Fibroblast of lung (primary cell): ENCODE measurements at regions not wholly inside any gene's neighbourhood (a gene's known extent, or its start where the extent isn't known, plus 50 kb on each side); places are given as distances from the start of the nearest gene placed in this dataset.

Source experiments
- DNase-seq, 2 donors: peaks; one replicate each; pipeline versions ENCODE4 v3.0.0 to v3.0.0-alpha.2; 2010; ENCODE audit warnings: low read depth in 2 of 2
- H2AFZ ChIP-seq: 2 replicates; pipeline ENCODE4 v1.5.1; 2012; ENCODE audit warnings: low read length, control low read depth, inconsistent platforms
- H3K27ac ChIP-seq: 2 replicates; pipeline ENCODE4 v1.5.1; 2011; ENCODE audit warnings: low read length, control low read depth; ENCODE audit not compliant: insufficient read depth
- H3K27me3 ChIP-seq: 2 replicates; pipeline ENCODE4 v1.5.1; 2011; ENCODE audit warnings: mild to moderate bottlenecking, low read length; ENCODE audit not compliant: control insufficient read depth, insufficient read depth
- H3K36me3 ChIP-seq: 2 replicates; pipeline ENCODE4 v1.5.1; 2011; ENCODE audit warnings: low read length; ENCODE audit not compliant: control insufficient read depth, insufficient read depth
- H3K4me1 ChIP-seq: 2 replicates; pipeline ENCODE4 v1.5.1; 2011; ENCODE audit warnings: low read length; ENCODE audit not compliant: control insufficient read depth, insufficient read depth; ENCODE audit errors: extremely low read depth
- H3K4me2 ChIP-seq: 2 replicates; pipeline ENCODE4 v1.5.1; 2011; ENCODE audit warnings: low read length, control low read depth; ENCODE audit not compliant: insufficient read depth; ENCODE audit errors: extremely low read depth
- H3K4me3 ChIP-seq, 4 experiments: fragments of 200-600 bp in 1 of 4; sonication (generic) in 1 of 4; replicated peaks in 1 of 4; 2 replicates each; pipeline ENCODE4 v1.5.1; 2011 to 2016; ENCODE audit warnings: low read length in 4 of 4, low read depth in 3 of 4, mild to moderate bottlenecking in 3 of 4, control low read depth in 2 of 4, inconsistent platforms in 1 of 4, mixed read lengths in 1 of 4; ENCODE audit not compliant: insufficient read depth in 1 of 4; ENCODE audit errors: control extremely low read depth in 1 of 4
- H3K79me2 ChIP-seq: 2 replicates; pipeline ENCODE4 v1.5.1; 2012; ENCODE audit warnings: mild to moderate bottlenecking, low read length, inconsistent platforms; ENCODE audit not compliant: control insufficient read depth, insufficient read depth
- H3K9ac ChIP-seq: 2 replicates; pipeline ENCODE4 v1.5.1; 2011; ENCODE audit warnings: mild to moderate bottlenecking, low read length, control low read depth; ENCODE audit not compliant: insufficient read depth
- H3K9me3 ChIP-seq: 2 replicates; pipeline ENCODE4 v1.5.1; 2012; ENCODE audit warnings: low read depth, low read length; ENCODE audit not compliant: control insufficient read depth, insufficient read depth
- H4K20me1 ChIP-seq: 2 replicates; pipeline ENCODE4 v1.5.1; 2011; ENCODE audit warnings: low read length; ENCODE audit not compliant: control insufficient read depth, insufficient read depth; ENCODE audit errors: extremely low read depth
- EZH2 ChIP-seq: IDR thresholded peaks from 2 replicates; pipeline ENCODE4 v1.5.1; 2012; ENCODE audit warnings: low read length, control low read depth, mild to moderate bottlenecking; ENCODE audit errors: missing control alignments
- TF ChIP-seq, protein P1 (sequence below), 2 donors: IDR thresholded peaks in 1 of 2; conservative IDR thresholded peaks in 1 of 2; 1 replicate in 1 of 2; 2 replicates in 1 of 2; pipeline ENCODE4 v1.5.1; 2011 to 2012; ENCODE audit warnings: low read length in 2 of 2, control low read depth in 1 of 2, inconsistent platforms in 1 of 2, low read depth in 1 of 2, mild to moderate bottlenecking in 1 of 2

DNA sequence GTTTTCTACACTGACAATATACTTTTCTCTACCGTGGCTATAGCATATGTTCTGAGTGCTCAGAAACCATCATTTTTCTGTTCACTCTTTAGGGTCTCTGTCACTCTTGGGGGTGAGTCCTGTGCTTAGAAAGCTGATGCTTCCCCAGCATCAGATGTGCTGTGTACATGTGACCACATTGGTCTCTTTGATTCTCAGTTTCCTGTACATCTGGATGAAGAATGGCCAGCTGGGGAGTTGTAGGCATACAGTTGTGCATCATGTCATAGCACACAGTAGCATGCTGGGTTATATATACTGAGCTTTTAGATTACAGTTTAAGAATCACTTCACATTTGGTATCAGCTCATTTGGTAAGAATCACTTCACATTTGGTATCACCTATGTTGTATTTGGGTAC is 238.6 kb upstream of the PREP start:
- H2AFZ ChIP-seq: no peak overlapping the region
- H3K9ac ChIP-seq: no peak overlapping the region
- DNase-seq: no peak
- no peaks in the 10 kb centered on the region for H3K27me3 ChIP-seq
- TF ChIP-seq, protein P1, sequence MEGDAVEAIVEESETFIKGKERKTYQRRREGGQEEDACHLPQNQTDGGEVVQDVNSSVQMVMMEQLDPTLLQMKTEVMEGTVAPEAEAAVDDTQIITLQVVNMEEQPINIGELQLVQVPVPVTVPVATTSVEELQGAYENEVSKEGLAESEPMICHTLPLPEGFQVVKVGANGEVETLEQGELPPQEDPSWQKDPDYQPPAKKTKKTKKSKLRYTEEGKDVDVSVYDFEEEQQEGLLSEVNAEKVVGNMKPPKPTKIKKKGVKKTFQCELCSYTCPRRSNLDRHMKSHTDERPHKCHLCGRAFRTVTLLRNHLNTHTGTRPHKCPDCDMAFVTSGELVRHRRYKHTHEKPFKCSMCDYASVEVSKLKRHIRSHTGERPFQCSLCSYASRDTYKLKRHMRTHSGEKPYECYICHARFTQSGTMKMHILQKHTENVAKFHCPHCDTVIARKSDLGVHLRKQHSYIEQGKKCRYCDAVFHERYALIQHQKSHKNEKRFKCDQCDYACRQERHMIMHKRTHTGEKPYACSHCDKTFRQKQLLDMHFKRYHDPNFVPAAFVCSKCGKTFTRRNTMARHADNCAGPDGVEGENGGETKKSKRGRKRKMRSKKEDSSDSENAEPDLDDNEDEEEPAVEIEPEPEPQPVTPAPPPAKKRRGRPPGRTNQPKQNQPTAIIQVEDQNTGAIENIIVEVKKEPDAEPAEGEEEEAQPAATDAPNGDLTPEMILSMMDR (conservative IDR thresholded peaks at IDR 0.05 in 1 of 2, IDR thresholded peaks at IDR 0.05 in 1 of 2; ENCODE audit: low read depth in 1 of 2, low read length in 2 of 2): no peak
- no peak for TF ChIP-seq EZH2
- H3K4me1 ChIP-seq: no peaks in the 10 kb centered on the region
- H3K79me2 ChIP-seq: no peaks in the 10 kb centered on the region
- H3K36me3 ChIP-seq: no peaks in the 10 kb centered on the region
- no peaks in the 10 kb centered on the region for H4K20me1 ChIP-seq
- H3K9me3 ChIP-seq: no peaks in the 10 kb centered on the region
- no peak overlapping the region for H3K4me3 ChIP-seq
- no peak overlapping the region for H3K27ac ChIP-seq
- no peak overlapping the region for H3K4me2 ChIP-seq

GRCh38 chr6:105639124-105639523 is 236.2 kb upstream of the PREP start:
- no peaks in the 10 kb centered on the region for H3K36me3 ChIP-seq
- H2AFZ ChIP-seq: no peak overlapping the region
- no peak overlapping the region for H3K4me3 ChIP-seq
- TF ChIP-seq, protein P1 (conservative IDR thresholded peaks at IDR 0.05 in 1 of 2, IDR thresholded peaks at IDR 0.05 in 1 of 2; ENCODE audit: low read depth in 1 of 2, low read length in 2 of 2): no peak
- no peak for TF ChIP-seq EZH2
- no peak overlapping the region for H3K4me2 ChIP-seq
- no peaks in the 10 kb centered on the region for H3K27me3 ChIP-seq
- DNase-seq: no peak
- no peak overlapping the region for H3K9ac ChIP-seq
- H3K79me2 ChIP-seq: no peaks in the 10 kb centered on the region
- no peaks in the 10 kb centered on the region for H3K9me3 ChIP-seq
- H4K20me1 ChIP-seq: no peaks in the 10 kb centered on the region
- H3K27ac ChIP-seq: no peak overlapping the region
- no peaks in the 10 kb centered on the region for H3K4me1 ChIP-seq

GRCh38 chr6:105633814-105634213 is 230.9 kb upstream of the PREP start:
- Histone ChIP-seq H3K36me3 (no peaks in the 10 kb centered on the region), H3K79me2 (no peaks in the 10 kb centered on the region), H3K4me3 (no peak overlapping the region), H3K4me1 (no peaks in the 10 kb centered on the region), H3K27me3 (peaks cover 3% of the 10 kb centered on the region), H3K27ac (no peak overlapping the region), H3K9me3 (no peaks in the 10 kb centered on the region), H3K9ac (no peak overlapping the region), H2AFZ (no peak overlapping the region), H4K20me1 (no peaks in the 10 kb centered on the region), H3K4me2 (no peak overlapping the region)
- no peak for DNase-seq
- TF ChIP-seq, protein P1 (conservative IDR thresholded peaks at IDR 0.05 in 1 of 2, IDR thresholded peaks at IDR 0.05 in 1 of 2; ENCODE audit: low read depth in 1 of 2, low read length in 2 of 2): no peak
- TF ChIP-seq EZH2: no peak
